ENCODE measurements at regions not wholly inside any gene's neighbourhood (a gene's known extent, or its start where the extent isn't known, plus 50 kb on each side); places are given as distances from the start of the nearest gene placed in this dataset.

DNA sequence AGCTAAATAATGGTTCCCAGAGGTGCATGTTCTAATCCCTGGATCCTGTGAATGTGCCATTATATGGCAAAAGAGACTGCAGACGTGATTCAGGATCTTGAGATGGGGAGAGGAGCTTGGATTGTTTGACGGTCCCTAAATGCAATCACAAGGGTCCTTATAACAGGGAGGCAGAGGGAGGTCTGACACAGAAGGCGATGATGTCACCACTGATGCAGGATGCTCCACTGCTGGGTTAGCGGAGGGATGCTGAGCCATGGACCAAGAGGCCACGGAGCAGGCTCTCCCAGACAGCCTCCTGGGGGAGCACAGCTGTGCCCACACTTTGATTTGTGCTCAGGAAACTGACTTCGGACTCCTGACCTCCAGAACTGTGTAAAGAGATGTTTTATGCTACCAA is 156.2 kb downstream of the UXS1 start:
- TF ChIP-seq, protein P1, sequence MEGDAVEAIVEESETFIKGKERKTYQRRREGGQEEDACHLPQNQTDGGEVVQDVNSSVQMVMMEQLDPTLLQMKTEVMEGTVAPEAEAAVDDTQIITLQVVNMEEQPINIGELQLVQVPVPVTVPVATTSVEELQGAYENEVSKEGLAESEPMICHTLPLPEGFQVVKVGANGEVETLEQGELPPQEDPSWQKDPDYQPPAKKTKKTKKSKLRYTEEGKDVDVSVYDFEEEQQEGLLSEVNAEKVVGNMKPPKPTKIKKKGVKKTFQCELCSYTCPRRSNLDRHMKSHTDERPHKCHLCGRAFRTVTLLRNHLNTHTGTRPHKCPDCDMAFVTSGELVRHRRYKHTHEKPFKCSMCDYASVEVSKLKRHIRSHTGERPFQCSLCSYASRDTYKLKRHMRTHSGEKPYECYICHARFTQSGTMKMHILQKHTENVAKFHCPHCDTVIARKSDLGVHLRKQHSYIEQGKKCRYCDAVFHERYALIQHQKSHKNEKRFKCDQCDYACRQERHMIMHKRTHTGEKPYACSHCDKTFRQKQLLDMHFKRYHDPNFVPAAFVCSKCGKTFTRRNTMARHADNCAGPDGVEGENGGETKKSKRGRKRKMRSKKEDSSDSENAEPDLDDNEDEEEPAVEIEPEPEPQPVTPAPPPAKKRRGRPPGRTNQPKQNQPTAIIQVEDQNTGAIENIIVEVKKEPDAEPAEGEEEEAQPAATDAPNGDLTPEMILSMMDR (conservative IDR thresholded peaks at IDR 0.05) = no peak
- Histone ChIP-seq H3K27ac (ENCODE audit: low read depth, low read length) (no peak overlapping the region), H3K4me1 (ENCODE audit: control insufficient read depth, insufficient read depth, low read length) (no peaks in the 10 kb centered on the region), H3K36me3 (ENCODE audit: control insufficient read depth, insufficient read depth, low read length) (no peaks in the 10 kb centered on the region), H3K9ac (ENCODE audit: extremely low read depth, low read length, poor library complexity, severe bottlenecking) (no peak overlapping the region), H3K4me3 (ENCODE audit: low read length) (no peak overlapping the region), H3K9me3 (ENCODE audit: control insufficient read depth, low read length) (peaks cover 5% of the 10 kb centered on the region), H3K27me3 (ENCODE audit: control insufficient read depth, insufficient read depth, low read length, poor library complexity, severe bottlenecking) (no peaks in the 10 kb centered on the region)
- Mint-ChIP-seq H3K9me3 (peaks cover 3% of the 10 kb centered on the region), H3K36me3 (ENCODE audit: low read depth) (no peaks in the 10 kb centered on the region), H3K4me3 (no peak overlapping the region), H3K27ac (no peak overlapping the region), H3K27me3 (ENCODE audit: insufficient read depth) (peaks cover 4% of the 10 kb centered on the region), H3K4me1 (peaks cover 4% of the 10 kb centered on the region)
- 90 to 100% methylated on average over 4 to 6 of the region's 6 CpGs for WGBS, 2 experiments (ENCODE audit: insufficient coverage in 1 of 2, insufficient read length in 1 of 2)
- DNase-seq = no peak

DNA sequence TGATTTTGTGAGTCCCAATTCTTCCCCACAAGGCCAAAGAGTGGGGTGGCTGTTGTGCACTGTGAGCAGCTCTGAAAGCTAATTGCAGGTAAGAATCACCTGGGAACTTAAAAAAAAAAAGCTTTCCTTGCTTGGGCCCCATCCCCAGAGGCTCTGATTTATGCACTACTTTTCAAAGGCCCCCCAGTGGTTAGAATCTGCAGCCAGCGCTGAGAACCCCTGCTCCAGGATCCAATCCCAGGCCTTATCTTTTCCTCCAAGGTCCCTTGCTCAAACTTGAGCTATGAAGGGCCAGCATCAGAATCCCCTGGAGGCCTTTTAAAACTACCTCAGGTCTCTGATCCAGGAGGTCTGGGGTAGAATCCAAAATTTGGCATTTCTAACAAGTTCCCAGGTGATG is 156.8 kb downstream of the UXS1 start:
- TF ChIP-seq, protein P1 (conservative IDR thresholded peaks at IDR 0.05) = peak; percentile 46
- Mint-ChIP-seq H3K4me3 (no peak overlapping the region), H3K27me3 (ENCODE audit: insufficient read depth) (peaks cover 4% of the 10 kb centered on the region), H3K36me3 (ENCODE audit: low read depth) (no peaks in the 10 kb centered on the region), H3K9me3 (peaks cover 7% of the 10 kb centered on the region), H3K27ac (no peak overlapping the region), H3K4me1 (peaks cover 4% of the 10 kb centered on the region)
- Histone ChIP-seq H3K36me3 (ENCODE audit: control insufficient read depth, insufficient read depth, low read length) (no peaks in the 10 kb centered on the region), H3K9ac (ENCODE audit: extremely low read depth, low read length, poor library complexity, severe bottlenecking) (no peak overlapping the region), H3K9me3 (ENCODE audit: control insufficient read depth, low read length) (peaks cover 7% of the 10 kb centered on the region), H3K4me1 (ENCODE audit: control insufficient read depth, insufficient read depth, low read length) (no peaks in the 10 kb centered on the region), H3K27me3 (ENCODE audit: control insufficient read depth, insufficient read depth, low read length, poor library complexity, severe bottlenecking) (no peaks in the 10 kb centered on the region), H3K4me3 (ENCODE audit: low read length) (no peak overlapping the region), H3K27ac (ENCODE audit: low read depth, low read length) (no peak overlapping the region)
- WGBS, 2 experiments (ENCODE audit: insufficient coverage in 1 of 2, insufficient read length in 1 of 2) = 26 to 60% methylated on average over 1 of the region's 1 CpG
- no peak for DNase-seq

DNA sequence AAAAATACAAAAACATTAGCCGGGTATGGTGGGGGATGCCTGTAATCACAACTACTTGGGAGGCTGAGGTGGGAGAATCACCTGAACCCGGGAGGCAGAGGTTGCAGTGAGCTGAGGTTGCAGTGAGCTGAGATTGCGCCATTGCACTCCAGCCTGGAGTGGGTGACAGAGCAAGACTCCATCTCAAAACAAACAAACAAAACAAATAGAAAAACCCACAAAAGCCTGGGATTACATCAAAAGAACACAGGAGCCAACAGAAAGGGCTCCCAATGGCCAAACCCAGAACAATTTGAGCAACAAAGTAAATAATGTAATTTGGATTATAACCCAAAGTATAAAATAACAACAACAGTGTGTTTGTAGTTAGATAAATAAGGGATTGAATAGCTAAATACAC is 159.8 kb downstream of the UXS1 start:
- no peaks in the 10 kb centered on the region for H3K27me3 ChIP-seq (ENCODE audit: control insufficient read depth, insufficient read depth, low read length, poor library complexity, severe bottlenecking)

More for the DNA sequence above, 159.8 kb downstream of the UXS1 start:
- H3K27me3 Mint-ChIP-seq (ENCODE audit: insufficient read depth) = no peaks in the 10 kb centered on the region
- H3K4me1 Mint-ChIP-seq = peaks cover 13% of the 10 kb centered on the region
- H3K9me3 Mint-ChIP-seq = peaks cover 7% of the 10 kb centered on the region
- TF ChIP-seq, protein P1 (conservative IDR thresholded peaks at IDR 0.05) = no peak
- 67% methylated on average over 3 of the region's 3 CpGs; no CpG with 5 or more reads in 1 of the 2 experiments for WGBS, 2 experiments (ENCODE audit: insufficient coverage in 1 of 2, insufficient read length in 1 of 2)
- H3K4me3 Mint-ChIP-seq = no peak overlapping the region
- H3K4me3 ChIP-seq (ENCODE audit: low read length) = no peak overlapping the region
- no peaks in the 10 kb centered on the region for H3K36me3 Mint-ChIP-seq (ENCODE audit: low read depth)
- H3K27ac ChIP-seq (ENCODE audit: low read depth, low read length) = no peak overlapping the region
- peaks cover 7% of the 10 kb centered on the region for H3K9me3 ChIP-seq (ENCODE audit: control insufficient read depth, low read length)
- no peaks in the 10 kb centered on the region for H3K4me1 ChIP-seq (ENCODE audit: control insufficient read depth, insufficient read depth, low read length)
- no peaks in the 10 kb centered on the region for H3K36me3 ChIP-seq (ENCODE audit: control insufficient read depth, insufficient read depth, low read length)
- H3K27ac Mint-ChIP-seq = no peak overlapping the region
- no peak for DNase-seq
- H3K9ac ChIP-seq (ENCODE audit: extremely low read depth, low read length, poor library complexity, severe bottlenecking) = no peak overlapping the region

Data from endodermal cell (in vitro differentiated cells).